HG03159 (cell line): ENCODE measurements at regions not wholly inside any gene's neighbourhood (a gene's known extent, or its start where the extent isn't known, plus 50 kb on each side); places are given as distances from the start of the nearest gene placed in this dataset.
"Not testable (repeated sequence)": the region's sequence is repeated elsewhere in the genome, so short reads cannot be mapped to it uniquely, and the experiment has no call there.

ENCODE experiments used
- ATAC-seq: cut with Tn5 transposase; IDR thresholded peaks from one replicate; pipeline ENCODE4 v1.9.1; 2021; ENCODE audit warnings: mild to moderate bottlenecking, moderate library complexity; ENCODE audit not compliant: unreplicated experiment

GRCh38 chr9:29230931-29231330 is 1657.7 kb upstream of the C9orf72 start:
- no peak for ATAC-seq

DNA sequence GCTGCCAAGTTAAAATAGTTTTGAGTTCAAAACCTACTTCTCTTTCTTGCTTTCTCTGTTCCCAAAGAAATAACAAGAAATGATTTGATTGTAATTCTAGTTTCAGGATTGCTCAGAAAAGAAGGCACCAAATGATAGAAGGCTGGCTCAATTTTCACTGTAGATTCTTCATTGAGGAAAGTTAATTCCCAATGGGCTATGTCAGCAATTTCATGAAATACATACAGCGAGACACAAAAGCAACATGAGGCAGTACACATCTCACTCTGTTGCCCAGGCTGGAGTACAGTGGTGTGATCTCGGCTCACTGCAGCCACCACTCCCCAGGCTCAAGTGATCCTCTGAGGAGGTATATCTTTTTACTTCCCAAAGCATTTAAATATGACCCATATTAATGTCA is 1659.9 kb upstream of the C9orf72 start:
- ATAC-seq = no peak

DNA sequence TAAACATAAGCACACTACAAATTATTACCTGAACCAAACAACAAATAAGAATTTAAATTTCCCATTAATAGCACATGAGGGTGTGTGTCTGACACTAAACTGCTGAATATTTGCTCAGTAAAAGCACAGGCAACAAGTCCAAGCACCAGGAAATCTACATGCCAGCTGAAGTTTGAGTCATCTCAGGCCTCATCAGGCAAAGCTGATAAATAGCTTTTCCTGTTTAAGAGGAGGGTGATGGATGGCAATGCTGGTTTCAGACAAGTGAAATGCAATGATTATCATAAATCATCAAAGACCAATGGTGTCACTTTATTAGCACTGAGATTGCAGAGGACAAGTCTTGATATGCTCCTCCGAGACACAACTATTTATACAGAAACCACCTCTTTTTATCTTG is 1668.0 kb upstream of the C9orf72 start:
- no peak for ATAC-seq

DNA sequence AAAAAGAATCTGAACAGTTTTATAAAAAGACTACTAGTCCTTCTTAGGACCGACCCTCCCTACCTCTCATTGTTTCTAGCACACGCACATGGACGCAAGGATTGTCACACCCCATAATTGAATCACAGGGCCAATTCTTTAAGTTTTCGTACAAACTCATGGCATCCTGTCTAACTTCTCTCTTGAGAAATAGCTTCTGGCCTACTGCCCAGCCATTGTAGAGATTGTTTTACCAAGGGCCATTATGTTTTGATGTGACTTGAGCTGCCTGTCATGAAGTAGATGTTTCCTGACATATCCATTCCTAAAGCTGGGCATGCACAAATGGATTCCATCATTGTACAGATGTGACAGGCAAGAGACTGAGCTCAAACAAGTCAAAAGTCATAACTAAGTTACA is 1672.1 kb upstream of the C9orf72 start:
- no peak for ATAC-seq

DNA sequence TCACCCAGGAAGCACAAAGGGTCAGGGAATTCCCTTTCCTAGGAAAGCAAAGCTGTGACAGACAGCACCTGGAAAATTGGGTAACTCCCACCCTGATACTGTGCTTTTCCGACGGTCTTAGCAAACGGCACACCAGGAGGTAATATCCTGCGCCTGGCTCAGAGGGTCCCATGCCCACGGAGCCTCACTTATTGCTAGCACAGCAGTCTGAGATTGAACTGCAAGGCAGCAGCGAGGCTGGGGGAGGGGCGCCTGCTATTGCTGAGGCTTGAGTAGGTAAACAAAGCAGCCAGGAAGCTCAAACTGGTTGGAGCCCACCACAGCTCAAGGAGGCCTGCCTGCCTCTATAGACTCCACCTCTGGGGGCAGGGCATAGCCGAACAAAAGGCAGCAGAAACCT is 1697.1 kb upstream of the C9orf72 start:
- ATAC-seq = not testable (repeated sequence)

DNA sequence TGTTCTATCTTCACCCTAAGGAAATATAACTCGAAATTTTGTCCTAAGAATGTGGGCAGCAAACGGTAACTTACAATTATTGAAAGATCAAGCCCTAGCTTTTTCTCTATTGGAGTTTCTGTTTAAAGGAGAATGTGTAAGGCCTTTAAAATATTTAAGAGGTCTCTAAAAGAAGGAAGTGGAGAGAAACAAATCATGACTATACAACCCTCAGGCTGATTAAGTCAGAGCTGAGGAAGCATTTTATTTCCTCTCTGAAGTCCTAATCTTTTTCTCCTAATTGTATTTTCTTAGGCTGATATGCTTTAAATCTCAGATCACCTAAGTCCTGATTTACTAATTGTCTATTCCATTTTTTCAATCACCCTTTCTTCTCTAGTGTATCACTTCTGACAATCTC is 1708.8 kb upstream of the C9orf72 start:
- ATAC-seq = no peak

DNA sequence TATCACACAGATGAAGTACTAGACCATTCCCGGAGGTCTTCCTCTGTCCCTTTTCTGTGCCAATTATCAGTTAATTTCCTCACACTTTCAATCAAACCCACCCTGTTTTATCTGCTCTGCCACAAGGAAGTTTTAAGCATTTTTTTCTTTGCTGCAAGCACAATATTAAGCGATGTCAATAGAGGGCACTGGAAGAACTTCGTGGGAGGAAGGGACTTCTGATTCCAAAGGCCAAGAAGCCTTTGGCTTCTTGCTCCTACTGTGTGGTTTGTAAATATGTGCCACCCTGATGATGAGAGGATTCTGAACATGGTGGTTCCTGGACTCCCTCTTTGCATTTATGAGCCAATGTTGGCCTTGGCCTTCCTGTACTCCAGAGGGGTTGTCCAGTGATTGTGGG is 1712.5 kb upstream of the C9orf72 start:
- ATAC-seq = no peak

- ATAC-seq = no peak
These were observed 1716.1 kb upstream of the C9orf72 start for GRCh38 chr9:29289365-29289764.

DNA sequence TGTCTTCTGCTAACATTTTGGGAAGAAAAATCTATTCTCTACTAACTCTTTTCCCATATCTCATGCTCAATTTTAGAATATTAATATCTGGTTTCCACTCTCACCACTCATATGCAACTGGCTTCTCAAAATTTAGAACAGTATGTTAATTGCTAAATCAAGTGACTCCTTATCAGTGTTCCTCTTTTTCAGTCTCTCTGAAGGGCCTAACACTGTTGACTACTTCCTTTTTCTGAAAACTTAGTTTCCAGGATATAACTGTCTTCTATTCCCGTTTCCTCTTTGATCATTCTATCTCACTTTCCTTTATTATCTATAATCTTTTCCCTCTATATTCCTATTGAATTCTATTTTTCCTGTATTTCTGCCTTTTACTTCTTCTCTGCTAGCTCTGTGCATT is 1717.2 kb upstream of the C9orf72 start:
- ATAC-seq = no peak

- no peak for ATAC-seq
These were observed 1724.3 kb upstream of the C9orf72 start for GRCh38 chr9:29297592-29297991.

DNA sequence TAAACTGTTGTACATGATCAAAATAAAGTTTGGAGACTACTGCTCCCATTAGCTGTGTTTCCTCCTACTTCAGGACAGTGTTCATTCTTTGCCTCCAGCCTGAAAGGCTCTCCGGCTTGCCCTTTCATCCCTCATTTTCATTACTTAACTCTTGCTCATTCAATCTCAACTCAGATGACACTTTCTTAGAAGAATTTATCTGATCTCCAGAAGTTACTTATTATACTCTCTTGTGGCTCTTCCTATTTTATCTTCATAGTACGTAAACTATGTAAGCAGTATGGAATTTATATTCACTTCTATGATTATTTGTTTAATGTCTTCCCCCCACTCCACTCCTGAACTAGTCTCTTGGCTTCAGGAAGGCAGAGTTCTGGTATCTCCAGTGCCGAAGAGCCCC is 1737.9 kb upstream of the C9orf72 start:
- no peak for ATAC-seq

GRCh38 chr9:29312327-29312726 is 1739.0 kb upstream of the C9orf72 start:
- no peak for ATAC-seq

DNA sequence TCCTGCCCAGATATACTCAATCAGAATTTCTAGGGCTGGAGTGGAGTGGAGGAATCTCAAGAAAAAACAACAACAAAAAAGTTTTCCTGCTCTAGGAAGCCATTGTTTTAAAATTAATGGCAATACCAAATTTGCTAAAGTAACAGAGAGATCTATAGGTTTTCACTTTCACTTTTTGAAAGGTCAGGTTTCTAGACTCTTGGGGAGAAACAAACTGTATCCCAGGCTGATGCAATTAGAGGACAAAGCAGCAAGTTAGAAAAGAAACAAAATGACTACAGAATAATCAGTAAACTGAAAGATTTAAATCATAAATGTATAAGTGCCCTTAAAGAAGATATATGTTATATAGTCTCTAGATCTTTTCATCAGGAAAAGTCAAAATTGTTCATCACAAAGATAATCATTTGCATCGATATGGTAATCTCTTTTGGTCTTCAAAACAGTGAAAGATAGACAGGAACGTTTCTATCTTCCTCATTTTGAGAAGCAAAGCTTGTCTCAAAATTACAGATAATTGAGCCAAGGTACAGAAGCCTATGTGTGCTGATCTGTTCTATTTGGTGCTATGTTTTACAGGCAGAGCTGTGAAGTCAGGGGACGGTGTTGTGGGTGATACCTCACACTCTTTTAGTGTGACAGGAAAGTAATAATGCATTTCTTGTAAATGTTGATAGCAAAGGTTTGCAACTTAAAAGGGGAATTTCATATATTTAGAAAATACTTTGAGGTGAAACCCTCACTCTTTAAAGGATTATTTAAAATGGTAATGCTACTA is 1746.6 kb upstream of the C9orf72 start:
- ATAC-seq = no peak

GRCh38 chr9:29322240-29322639 is 1749.0 kb upstream of the C9orf72 start:
- ATAC-seq = peak; percentile 67

DNA sequence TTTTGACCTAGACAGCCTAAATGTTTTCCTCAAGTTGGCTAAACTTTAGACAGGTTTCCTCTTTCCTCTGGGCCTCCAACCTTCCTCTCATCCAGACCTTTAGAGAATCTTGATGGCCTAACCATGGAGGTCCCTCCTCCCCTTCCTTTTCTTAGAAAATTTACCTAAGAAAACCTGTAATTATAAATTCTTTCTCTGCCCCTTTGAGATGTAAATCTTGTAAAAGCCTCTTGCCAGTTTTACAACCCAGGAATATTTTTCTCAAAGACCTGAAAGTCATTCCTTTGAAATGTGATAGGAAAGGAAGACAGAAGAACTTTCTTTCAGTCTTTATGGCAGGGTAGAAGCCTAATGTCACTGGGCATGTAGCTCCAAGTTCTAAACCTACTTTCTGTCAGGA is 1752.6 kb upstream of the C9orf72 start:
- ATAC-seq = no peak

DNA sequence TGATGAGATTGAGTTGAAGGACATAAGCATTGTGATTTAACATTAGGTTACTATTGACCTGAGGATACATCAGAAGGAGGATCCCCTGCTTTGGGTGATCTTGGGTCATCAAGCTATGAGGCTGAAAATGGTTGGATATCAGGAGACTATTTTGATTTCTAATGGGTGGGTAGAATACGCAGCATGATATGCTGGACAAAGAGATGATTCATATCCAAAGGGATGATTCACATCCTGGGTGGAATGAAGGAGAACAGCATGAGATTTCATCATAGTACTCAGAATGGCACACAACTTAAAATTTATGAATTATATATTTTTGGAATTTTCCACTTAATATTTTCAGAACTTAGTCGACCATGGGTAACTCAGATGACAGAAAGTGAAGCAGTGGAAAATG is 1759.5 kb upstream of the C9orf72 start:
- ATAC-seq = no peak

DNA sequence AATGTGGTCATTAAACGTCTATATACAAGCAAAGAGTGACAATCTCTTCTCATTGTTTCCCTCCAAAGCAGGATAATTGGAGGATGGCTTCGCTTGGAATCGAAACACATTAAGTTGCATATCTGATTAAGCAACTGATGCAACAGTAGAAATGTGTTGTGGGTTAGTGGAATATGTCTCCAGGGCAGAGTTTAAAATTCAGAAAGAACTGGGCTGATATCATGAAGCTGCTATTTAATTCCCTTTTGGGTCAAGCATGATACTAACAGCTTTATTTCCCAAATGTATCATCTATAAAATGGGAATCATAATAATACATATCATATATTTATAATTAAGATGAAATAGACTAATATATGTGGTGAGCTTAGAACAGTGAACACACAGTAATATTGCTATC is 1763.0 kb upstream of the C9orf72 start:
- ATAC-seq = no peak

DNA sequence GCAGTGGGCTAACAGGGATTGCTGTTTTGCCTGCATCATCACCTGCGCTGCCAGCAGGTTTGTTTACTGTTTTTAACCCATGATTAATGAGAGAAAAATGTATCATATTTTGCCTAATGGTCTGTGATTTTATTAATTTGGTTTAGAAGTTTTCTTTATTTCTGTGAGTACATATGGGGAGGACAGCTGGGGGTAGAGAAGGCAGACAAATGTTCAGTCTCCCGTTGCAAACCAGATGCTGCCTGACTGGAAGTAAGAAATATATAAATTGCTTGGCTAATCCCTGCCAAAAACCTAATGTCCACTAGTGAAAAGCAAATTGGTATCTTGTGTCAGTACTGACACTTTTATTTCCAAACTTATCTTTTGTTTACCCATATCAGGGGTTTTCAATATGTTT is 1766.1 kb upstream of the C9orf72 start:
- ATAC-seq = no peak

DNA sequence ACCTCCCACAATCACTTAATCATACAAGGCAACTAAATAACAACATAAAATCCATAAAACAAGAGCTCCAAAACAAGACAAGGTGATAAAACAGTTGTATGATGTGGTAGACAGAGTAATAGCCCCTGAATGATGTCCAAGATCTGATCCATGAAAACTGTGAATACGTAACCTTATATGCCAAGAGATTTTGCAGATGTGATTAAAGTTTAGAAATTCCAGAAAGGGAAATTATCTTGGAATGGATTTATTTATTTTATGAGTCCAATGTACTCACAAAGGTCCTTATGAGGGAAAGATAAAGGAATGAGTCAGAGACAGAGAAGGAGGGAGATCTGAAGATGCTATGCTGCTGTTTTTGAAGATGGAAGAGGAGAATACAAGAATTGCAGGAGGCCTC is 1775.7 kb upstream of the C9orf72 start:
- ATAC-seq = no peak

DNA sequence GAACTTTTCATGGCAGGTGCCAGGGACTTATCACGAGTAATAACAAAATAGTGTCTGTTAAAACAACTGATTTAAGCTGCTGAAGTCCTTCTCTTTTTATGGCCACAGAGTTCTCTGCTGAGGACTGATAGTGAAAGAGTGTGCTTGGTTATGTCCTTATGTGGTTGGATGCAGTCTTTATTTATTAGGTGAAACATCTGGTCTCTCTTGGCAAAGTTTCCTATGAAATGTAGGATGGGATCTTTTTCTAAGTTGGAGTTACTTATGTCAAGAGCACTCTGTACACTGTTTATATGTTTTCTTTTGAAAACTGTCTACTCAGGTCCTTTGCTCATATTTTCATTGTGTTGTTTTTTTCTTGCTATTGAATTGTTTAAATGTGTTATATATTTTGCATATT is 1816.1 kb upstream of the C9orf72 start:
- ATAC-seq = no peak

DNA sequence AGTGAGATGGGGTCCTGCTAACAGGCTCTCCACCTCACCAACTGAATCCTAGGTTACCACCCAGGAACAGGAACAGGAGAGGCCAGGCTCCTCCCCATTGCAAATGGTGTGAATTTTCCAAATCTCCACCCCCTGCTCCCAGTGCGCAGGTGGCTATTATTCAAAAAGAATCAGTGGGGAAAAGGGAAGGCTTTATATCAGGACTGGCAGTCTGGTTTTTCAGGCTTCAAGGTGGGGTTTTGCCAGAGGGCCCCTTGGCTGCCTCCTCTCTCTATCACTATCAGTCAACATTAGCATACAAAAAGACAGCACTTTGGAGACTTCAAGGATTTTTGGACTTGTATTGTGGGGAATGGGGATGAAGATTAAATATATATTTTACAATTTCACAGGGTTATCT is 1817.6 kb upstream of the C9orf72 start:
- no peak for ATAC-seq

DNA sequence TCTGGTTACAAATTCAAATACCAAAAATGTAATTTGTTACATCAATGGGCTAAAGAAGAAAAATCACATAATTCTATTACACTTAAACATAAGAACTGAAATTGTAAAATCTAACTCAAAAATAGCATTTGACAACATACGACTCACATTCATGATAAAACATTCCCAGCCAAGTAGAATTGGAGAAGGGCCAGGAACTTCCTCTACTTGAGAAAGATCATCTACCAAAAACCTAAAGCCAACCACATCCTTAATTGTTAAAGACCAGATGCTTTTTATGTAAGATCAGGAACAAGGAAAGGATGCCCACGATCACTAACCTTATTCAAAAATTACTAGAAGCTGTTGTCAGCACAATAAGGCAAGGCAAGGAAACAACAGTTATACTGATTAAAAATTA is 1819.8 kb upstream of the C9orf72 start:
- ATAC-seq = no peak

DNA sequence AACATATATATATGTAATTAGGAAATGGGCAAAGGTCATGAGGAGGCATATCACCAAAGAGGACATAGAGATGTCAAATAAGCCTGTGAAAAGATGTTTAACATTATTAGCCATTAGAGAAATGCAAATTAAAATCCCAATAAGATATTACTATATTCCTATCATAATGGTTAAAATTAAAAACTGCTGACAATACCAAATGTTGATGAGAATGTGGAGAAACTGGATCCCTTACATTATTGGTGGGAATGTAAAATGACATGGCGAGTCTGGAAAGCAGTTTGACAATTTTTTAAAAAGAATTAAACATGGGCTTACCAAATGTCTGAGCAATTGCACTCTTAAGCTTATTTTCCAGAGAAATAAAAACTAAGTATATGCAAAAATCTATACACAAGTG is 1821.6 kb upstream of the C9orf72 start:
- ATAC-seq = no peak
